Erythroblast (primary cell): ENCODE measurements at regions not wholly inside any gene's neighbourhood (a gene's known extent, or its start where the extent isn't known, plus 50 kb on each side); places are given as distances from the start of the nearest gene placed in this dataset.

ENCODE experiments used
- GATA1 ChIP-seq: IDR thresholded peaks from 2 replicates; pipeline ENCODE4 v1.6.1; 2011; ENCODE audit warnings: low read depth, mild to moderate bottlenecking, control low read depth, low read length, moderate library complexity
- POLR2A ChIP-seq: IDR thresholded peaks from 2 replicates; pipeline ENCODE4 v1.6.1; 2011; ENCODE audit warnings: mild to moderate bottlenecking, low read length

GRCh38 chr4:176622251-176622948 lies 170.3 kb downstream of the VEGFC start:
- TF ChIP-seq POLR2A (no peak), GATA1 (no peak)
